ENCODE measurements at regions not wholly inside any gene's neighbourhood (a gene's known extent, or its start where the extent isn't known, plus 50 kb on each side); places are given as distances from the start of the nearest gene placed in this dataset.
"Not testable (repeated sequence)": the region's sequence is repeated elsewhere in the genome, so short reads cannot be mapped to it uniquely, and the experiment has no call there.

DNA sequence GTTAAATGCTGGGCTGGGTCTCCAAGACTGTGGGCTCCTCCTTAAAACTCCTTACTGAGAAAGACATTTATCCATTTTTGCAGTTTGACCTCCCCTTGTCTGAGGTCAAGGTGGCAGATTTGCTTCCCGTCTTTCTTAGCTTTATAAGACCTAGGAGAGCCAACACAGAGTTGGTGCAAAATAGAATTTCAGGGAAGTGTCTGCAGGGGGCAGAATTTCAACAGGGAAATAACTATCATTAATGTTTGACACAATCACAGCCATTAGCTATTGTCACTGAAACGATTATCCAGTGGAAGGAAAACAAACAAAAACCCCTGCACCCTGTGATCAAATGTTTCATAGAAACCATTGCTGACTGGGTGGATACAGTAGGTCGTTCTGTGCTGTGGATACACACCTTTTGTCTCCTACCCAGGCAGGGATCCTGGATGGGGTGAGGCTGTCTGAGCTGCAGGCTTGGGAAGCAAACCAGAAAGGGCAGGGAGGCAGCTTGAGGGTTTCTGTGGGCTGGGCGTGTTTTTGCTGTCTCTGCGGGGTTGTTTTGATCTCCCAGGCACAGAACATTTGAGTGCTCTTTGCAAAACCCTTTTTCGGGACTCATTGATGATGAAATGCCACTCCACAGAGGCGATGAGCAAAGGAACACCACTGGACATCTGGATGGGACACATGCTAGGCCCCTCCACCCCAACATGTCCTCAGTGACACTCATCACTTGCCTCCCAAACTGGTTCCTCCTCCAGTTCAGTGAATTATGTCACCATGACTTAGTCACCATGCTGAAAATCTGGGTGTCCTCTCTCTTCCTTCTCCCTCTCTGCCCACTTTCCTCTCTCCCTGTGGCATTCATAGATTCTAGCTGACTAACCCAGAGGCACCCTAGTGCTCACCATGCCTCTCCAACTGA is 94.2 kb upstream of the SERBP1 start:
- DNase-seq (ENCODE audit: low read depth, low spot score), result peak; percentile 25

DNA sequence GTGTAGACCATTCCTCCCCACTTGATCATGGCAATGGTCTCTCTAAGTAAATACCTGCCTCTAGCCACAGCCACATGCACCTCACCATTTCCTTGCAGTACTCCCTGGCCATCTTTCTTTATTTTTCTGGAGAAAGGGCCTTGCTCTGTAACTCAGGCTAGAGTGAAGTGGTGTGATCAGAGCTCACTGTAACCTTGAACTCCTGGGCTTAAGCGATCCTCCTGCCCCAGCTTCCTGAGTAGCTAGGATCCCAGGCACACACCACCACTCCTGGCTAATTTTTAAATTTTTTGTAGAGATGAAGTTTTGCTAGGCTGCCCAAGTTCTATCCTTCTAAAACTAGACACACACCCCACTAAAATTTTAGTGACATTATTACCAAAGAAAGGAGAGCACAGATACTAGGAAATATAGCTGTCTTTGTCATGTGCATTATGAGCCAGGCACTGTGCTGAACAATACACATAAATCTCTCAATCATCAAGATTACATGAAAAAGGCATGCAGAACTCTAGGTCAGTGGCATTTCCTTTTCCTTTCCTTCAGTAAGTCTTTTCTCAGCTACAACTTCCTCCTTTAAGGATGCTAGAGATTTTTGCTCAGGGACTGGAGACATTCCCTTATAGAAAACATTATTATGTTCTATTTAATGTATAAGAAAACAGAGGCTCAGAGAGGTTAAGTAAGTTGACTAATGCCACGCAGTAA is 95.0 kb upstream of the SERBP1 start:
- no peak for DNase-seq (ENCODE audit: low read depth, low spot score)
- in situ Hi-C loops (cut with HindIII; ENCODE audit: low pct_unique_long_range_greater_than_20kb, low sequenced_read_pairs), result no loop called here

More for the DNA sequence above, 94.2 kb upstream of the SERBP1 start:
- in situ Hi-C loops (cut with HindIII; ENCODE audit: low pct_unique_long_range_greater_than_20kb, low sequenced_read_pairs), result no loop called here

DNA sequence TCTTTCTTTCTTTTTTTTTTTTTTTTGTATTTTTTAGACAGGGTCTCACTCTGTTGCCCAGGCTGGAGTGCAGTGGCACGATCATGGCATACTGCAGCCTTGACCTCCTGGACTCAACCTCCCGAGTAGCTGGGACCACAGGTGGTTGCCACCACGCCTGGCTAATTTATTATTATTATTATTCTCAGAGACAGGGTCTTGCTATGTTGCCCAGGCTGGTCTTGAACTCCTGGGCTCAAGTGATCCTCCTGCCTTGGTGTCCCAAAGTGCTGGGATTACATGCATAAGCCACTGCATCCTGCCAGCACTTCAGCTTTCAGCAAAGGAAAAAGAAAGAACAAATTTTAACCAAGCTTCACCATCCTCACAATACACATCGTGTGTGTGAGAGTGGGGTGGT is 97.9 kb upstream of the SERBP1 start:
- no peak for DNase-seq (ENCODE audit: low read depth, low spot score)
- in situ Hi-C loops (cut with HindIII; ENCODE audit: low pct_unique_long_range_greater_than_20kb, low sequenced_read_pairs), result no loop called here

DNA sequence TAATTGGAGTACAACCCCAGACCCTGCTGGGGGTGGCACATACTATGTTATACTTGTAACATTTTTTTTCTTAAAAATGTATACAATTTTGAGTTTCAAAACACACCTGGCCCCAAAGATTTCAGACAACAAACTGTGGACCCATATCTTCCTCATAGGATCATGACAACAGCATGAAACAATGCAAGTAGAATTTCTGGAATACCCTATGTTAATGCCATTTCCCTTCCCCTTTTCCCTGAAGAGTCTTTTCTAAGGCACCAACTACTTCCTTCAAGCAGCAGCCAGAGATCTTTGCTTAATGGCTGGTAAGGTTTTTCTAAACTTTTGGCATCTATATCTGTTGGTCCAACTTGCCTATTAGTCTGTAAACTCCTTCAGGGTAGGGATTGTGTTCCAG is 99.9 kb upstream of the SERBP1 start:
- in situ Hi-C loops (cut with HindIII; ENCODE audit: low pct_unique_long_range_greater_than_20kb, low sequenced_read_pairs), result no loop called here
- DNase-seq (ENCODE audit: low read depth, low spot score), result no peak

- DNase-seq (ENCODE audit: low read depth, low spot score), result peak; percentile 81
- in situ Hi-C loops (cut with HindIII; ENCODE audit: low pct_unique_long_range_greater_than_20kb, low sequenced_read_pairs), result no loop called here
Observed at GRCh38 chr1:67532452-67533216, 102.4 kb upstream of the SERBP1 start.

GRCh38 chr1:67534627-67535065 is 104.4 kb upstream of the SERBP1 start:
- in situ Hi-C loops (cut with HindIII; ENCODE audit: low pct_unique_long_range_greater_than_20kb, low sequenced_read_pairs), result no loop called here

DNA sequence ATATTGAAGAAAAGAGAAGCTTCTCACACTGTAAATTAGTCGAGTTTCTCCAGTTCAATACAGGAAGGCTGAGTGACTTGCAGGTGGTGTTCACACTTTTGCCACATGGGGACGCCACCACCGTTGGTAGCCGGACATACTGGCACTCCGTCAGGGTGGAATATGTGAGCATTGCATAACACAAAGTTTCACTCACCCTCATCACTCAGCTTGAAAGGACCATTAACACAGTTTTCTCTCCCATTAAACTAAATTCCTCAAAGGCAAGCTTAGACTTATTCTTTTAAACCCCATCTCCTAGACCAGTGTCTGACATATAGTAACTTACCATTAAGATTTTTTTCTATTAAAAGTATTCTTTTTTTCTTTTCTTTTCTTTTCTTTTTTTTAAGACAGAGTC is 105.3 kb upstream of the SERBP1 start:
- in situ Hi-C loops (cut with HindIII; ENCODE audit: low pct_unique_long_range_greater_than_20kb, low sequenced_read_pairs), result no loop called here
- DNase-seq (ENCODE audit: low read depth, low spot score), result peak; percentile 75

More at GRCh38 chr1:67534627-67535065, 104.4 kb upstream of the SERBP1 start:
- no peak for DNase-seq (ENCODE audit: low read depth, low spot score)

DNA sequence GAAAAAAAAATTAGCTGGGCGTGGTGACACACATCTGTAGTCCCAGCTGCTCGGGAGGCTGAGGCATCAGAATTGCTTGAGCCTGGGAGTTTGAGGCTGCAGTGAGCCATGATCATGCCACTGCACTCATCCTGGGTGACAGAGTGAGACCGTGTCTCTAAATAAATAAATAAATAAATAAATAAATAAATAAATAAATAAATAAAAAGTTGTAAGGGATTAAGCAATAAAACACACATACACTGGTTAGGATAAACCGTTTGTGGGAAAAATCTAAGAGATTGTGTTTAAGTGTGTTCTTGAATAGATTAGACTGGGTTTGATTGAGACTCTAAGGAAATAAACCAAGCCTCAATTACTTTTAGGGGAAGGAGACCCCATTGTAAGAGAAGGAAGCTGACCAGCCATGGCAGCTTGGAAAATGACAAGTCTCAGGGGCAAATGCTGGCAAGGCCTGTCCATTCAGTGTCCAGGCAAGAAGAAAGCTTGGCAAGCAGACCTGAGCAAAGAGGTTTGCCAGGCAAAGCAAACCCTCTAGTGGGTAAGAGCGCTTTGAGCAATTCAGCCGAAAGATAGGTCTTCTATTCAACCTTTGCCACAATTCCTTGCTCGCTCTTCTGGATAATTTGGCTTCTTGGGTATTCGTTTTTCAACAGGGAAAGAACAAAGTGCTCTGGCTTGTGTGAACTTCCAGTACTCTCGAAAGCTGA is 106.9 kb upstream of the SERBP1 start:
- DNase-seq (ENCODE audit: low read depth, low spot score), result no peak
- in situ Hi-C loops (cut with HindIII; ENCODE audit: low pct_unique_long_range_greater_than_20kb, low sequenced_read_pairs), result no loop called here

- in situ Hi-C loops (cut with HindIII; ENCODE audit: low pct_unique_long_range_greater_than_20kb, low sequenced_read_pairs), result no loop called here
- no peak for DNase-seq (ENCODE audit: low read depth, low spot score)
Observed at GRCh38 chr1:67537667-67538018, 107.4 kb upstream of the SERBP1 start.

DNA sequence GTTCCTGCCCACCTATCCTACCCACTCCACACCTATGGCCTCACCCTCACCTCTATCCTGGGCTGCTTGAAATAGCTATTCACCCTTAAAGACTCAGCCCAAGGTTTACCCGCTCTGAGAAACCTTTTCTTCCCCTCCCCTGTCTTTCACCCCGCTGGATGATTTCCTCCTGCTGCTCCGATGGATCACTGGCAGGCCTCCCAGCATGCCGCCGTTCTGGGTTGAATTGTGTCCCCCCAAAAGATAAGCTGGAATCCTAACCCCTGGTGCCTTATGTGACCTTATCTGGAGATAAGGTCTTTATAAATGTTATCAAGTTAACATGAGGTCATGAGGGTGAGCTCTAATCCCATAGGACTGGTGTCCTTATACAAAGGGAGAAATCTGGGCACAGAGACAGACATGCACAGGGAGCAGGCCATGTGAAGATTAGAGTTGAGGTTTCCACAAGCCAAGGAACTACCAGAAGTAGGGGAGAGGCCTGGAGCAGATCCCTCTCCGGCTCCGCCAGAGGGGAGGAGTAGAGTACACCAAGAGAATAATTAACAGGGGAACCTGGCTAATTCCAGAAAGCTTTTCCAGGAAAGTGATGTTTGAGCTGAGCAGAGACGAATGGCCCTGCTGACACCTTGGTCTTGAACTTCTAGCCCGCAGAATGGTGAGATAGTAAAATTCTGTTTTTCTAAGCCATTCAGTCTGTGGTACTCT is 110.0 kb upstream of the SERBP1 start:
- no peak for DNase-seq (ENCODE audit: low read depth, low spot score)
- in situ Hi-C loops (cut with HindIII; ENCODE audit: low pct_unique_long_range_greater_than_20kb, low sequenced_read_pairs), result no loop called here

GRCh38 chr1:67540733-67541125 is 110.5 kb upstream of the SERBP1 start:
- DNase-seq (ENCODE audit: low read depth, low spot score), result no peak
- in situ Hi-C loops (cut with HindIII; ENCODE audit: low pct_unique_long_range_greater_than_20kb, low sequenced_read_pairs), result no loop called here

GRCh38 chr1:67542747-67543146 is 112.5 kb upstream of the SERBP1 start:
- no peak for DNase-seq (ENCODE audit: low read depth, low spot score)
- in situ Hi-C loops (cut with HindIII; ENCODE audit: low pct_unique_long_range_greater_than_20kb, low sequenced_read_pairs), result no loop called here

GRCh38 chr1:67544921-67545320 is 114.7 kb upstream of the SERBP1 start:
- in situ Hi-C loops (cut with HindIII; ENCODE audit: low pct_unique_long_range_greater_than_20kb, low sequenced_read_pairs), result no loop called here
- DNase-seq (ENCODE audit: low read depth, low spot score), result no peak

DNA sequence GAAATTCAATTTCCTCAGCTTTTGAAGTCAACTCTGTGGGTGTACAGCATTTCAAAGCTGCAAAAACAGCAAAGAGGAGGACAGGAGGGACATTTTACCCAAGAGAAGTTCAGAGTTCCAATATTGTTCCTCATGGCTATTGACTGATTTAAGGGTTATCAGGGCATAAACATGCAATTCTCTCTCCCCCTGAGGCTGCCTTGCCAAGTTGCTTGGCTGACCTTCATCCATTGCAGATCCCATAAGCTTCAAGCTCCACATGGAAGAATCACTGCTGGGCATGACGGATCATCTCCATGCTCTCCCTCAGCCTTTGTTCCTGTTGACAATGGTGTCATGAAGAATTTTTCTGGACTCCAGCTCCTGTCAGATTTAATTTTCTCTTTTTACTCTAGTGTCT is 115.2 kb upstream of the SERBP1 start:
- in situ Hi-C loops (cut with HindIII; ENCODE audit: low pct_unique_long_range_greater_than_20kb, low sequenced_read_pairs), result no loop called here
- DNase-seq (ENCODE audit: low read depth, low spot score), result no peak

- DNase-seq (ENCODE audit: low read depth, low spot score), result no peak
- in situ Hi-C loops (cut with HindIII; ENCODE audit: low pct_unique_long_range_greater_than_20kb, low sequenced_read_pairs), result no loop called here
Observed at GRCh38 chr1:67551375-67551774, 121.2 kb upstream of the SERBP1 start.

GRCh38 chr1:67552336-67552759 is 122.1 kb upstream of the SERBP1 start:
- no peak for DNase-seq (ENCODE audit: low read depth, low spot score)
- in situ Hi-C loops (cut with HindIII; ENCODE audit: low pct_unique_long_range_greater_than_20kb, low sequenced_read_pairs), result no loop called here

GRCh38 chr1:67554204-67554603 is 124.0 kb upstream of the SERBP1 start:
- in situ Hi-C loops (cut with HindIII; ENCODE audit: low pct_unique_long_range_greater_than_20kb, low sequenced_read_pairs); DNase-seq (ENCODE audit: low read depth, low spot score): not testable (repeated sequence)

Measured in SK-MEL-5 (cell line).